ENCODE measurements at regions not wholly inside any gene's neighbourhood (a gene's known extent, or its start where the extent isn't known, plus 50 kb on each side); places are given as distances from the start of the nearest gene placed in this dataset.

DNA sequence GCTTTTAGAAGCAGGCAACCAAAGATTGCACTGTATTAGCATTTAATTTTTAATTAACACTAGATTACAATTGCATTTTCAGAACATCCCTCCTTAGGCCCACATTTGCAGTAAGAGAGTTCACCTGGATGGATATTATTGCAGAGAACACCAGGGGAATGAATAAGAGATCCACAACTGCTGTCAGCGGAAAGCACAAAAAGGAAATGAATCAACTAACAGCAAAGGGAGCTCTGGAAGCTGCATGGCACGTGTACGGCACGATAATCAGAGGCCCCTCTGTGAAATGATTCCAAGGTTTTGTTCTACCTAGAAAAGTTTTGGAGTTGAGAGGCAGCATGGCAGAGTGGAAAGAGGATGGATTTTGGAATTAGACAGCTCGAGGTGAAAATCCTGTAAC, 361.2 kb upstream of the C9orf72 start:
- H3K9me3 ChIP-seq: no peaks in the 10 kb centered on the region
- H3K4me1 ChIP-seq: no peaks in the 10 kb centered on the region
- in situ Hi-C loops (cut with MboI; ENCODE audit: low sequenced_read_pairs): no loop called here
- no peaks in the 10 kb centered on the region for H3K36me3 ChIP-seq (replicated peaks)
- no peaks in the 10 kb centered on the region; the same call in 1 of the 2 replicates for H3K27me3 ChIP-seq (ENCODE audit: low read depth)
- no peak for DNase-seq (ENCODE audit: low spot score in 2 of 2)
- no peak overlapping the region for H3K4me3 ChIP-seq

DNA sequence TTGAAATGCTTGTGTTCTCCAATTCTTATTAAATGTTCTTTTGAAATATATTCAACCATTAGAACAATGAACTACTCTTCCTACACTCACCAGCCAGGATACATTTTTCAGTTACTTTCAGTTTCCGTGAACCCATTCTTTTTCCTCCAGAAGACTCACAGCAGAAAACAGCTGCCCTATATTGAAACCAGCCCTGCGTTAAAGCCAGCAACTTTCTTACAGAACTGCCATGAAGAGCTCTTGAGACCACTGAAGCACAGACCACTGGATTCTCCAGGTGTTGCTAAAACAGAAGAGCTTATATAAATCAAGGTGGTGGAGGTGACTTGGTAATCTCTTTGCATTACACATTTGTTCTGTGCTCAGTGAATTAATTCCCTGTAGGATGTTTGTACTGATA, 365.9 kb upstream of the C9orf72 start:
- in situ Hi-C loops (cut with MboI; ENCODE audit: low sequenced_read_pairs): no loop called here
- no peaks in the 10 kb centered on the region; the same call in 1 of the 2 replicates for H3K27me3 ChIP-seq (ENCODE audit: low read depth)
- H3K4me3 ChIP-seq: no peak overlapping the region
- H3K9me3 ChIP-seq: no peaks in the 10 kb centered on the region
- H3K36me3 ChIP-seq (replicated peaks): no peaks in the 10 kb centered on the region
- H3K4me1 ChIP-seq: no peaks in the 10 kb centered on the region
- no peak for DNase-seq (ENCODE audit: low spot score in 2 of 2)

DNA sequence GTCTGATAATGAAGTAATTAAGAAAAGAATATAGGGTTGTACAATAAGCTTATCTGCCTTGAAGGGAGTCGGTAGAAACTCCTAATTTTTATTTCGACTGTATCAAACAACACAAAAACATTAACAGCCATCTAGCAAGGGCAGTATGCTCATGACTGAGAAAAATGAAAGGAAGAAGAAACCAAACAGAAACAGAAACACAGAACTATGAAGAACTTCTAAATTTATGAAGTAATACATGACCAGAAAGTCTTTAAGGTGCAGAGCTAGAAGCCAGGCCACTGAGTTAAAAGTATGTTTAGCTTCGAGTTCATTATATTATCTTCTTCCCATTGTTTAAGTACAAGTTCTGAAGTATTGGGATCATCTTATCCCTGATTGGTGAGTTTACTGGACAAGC, 367.3 kb upstream of the C9orf72 start:
- Histone ChIP-seq H3K36me3 (replicated peaks) (no peaks in the 10 kb centered on the region), H3K4me1 (no peaks in the 10 kb centered on the region), H3K27me3 (ENCODE audit: low read depth) (no peaks in the 10 kb centered on the region; the same call in 1 of the 2 replicates), H3K9me3 (no peaks in the 10 kb centered on the region), H3K4me3 (no peak overlapping the region)
- DNase-seq (ENCODE audit: low spot score in 2 of 2): no peak
- in situ Hi-C loops (cut with MboI; ENCODE audit: low sequenced_read_pairs): no loop called here

DNA sequence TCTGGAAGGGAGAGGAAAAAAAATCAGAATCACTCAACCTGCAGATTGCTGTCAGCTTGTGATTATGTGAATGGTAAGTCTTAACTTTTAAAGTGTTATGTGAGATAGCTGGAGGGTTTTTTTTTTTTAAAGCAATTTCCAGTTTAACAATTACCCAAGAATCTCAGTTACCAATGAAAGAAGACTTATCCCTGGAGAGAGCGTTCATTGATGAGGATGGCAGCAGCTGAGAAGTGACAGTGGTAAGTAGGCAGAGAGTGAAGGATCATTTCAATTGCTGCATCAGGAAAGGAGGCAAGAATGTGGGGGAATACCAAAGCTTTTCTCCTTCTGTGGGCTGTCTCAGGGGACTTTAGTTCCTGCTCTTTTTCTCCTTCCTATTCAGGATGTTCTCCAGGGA, 370.2 kb upstream of the C9orf72 start:
- in situ Hi-C loops (cut with MboI; ENCODE audit: low sequenced_read_pairs): no loop called here
- Histone ChIP-seq H3K36me3 (replicated peaks) (no peaks in the 10 kb centered on the region), H3K27me3 (ENCODE audit: low read depth) (no peaks in the 10 kb centered on the region), H3K9me3 (no peaks in the 10 kb centered on the region), H3K4me1 (no peaks in the 10 kb centered on the region), H3K4me3 (no peak overlapping the region)
- DNase-seq (ENCODE audit: low spot score in 2 of 2): no peak

DNA sequence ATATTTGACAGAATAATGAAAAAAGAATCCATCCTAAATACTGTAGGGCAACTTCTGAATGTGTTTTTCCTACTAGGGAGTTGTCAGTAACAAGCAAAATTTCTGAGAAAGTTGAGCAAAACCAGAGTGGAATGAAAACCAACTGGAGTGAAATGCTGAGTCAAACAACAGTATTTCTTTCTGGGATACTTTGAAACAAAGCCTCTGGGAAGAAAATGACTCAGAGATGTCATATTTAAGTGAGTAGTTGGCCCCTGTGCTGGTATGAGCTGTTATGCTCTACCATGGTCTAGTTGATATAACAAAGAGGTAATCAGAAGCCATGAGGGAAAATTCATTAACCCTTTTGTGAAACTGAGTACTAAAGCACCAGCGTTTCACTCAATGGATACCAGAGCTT, 372.1 kb upstream of the C9orf72 start:
- H3K36me3 ChIP-seq (replicated peaks): no peaks in the 10 kb centered on the region
- DNase-seq (ENCODE audit: low spot score in 2 of 2): no peak
- in situ Hi-C loops (cut with MboI; ENCODE audit: low sequenced_read_pairs): no loop called here
- H3K27me3 ChIP-seq (ENCODE audit: low read depth): no peaks in the 10 kb centered on the region
- no peaks in the 10 kb centered on the region for H3K4me1 ChIP-seq
- no peak overlapping the region for H3K4me3 ChIP-seq
- H3K9me3 ChIP-seq: no peaks in the 10 kb centered on the region

DNA sequence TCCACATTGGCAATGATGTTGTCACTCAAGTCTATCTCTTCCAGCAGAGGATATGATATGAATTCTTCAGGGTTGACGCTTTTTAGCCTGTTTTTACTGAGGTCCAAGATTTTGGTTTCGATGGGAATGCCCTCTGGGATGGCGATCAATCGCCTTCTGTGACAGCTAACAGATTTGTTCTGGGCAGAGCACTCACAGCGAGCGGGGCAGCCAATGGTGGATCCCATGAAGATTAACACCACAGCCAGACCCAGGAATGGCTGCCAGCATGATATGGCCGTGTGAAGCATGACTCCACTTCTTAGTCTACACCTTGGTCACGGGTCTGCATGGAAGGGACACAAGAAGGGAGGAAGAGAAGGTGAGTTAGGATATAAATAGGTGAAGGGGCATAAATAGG, 377.1 kb upstream of the C9orf72 start:
- Histone ChIP-seq H3K9me3 (no peaks in the 10 kb centered on the region), H3K27me3 (ENCODE audit: low read depth) (no peaks in the 10 kb centered on the region), H3K36me3 (replicated peaks) (no peaks in the 10 kb centered on the region), H3K4me1 (no peaks in the 10 kb centered on the region), H3K4me3 (no peak overlapping the region)
- in situ Hi-C loops (cut with MboI; ENCODE audit: low sequenced_read_pairs): no loop called here
- DNase-seq (ENCODE audit: low spot score in 2 of 2): no peak

DNA sequence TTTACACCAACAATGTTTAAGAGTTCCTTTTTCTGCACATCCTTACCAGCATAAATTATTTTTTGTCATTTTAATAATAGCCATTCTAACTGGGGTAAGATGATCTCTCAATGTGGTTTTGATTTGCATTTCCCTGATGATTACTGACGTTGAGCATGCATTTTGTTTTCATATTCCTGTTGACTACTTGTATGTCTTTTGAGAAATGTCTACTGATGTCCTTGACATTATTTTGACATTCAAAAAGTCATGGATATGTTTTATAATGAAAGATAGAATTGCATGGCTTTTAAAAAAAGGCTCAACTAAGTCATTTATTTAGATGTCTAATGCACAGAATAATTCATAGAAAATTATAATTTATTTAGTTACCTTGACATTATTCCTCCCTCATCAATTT, 381.6 kb upstream of the C9orf72 start:
- in situ Hi-C loops (cut with MboI; ENCODE audit: low sequenced_read_pairs): no loop called here
- Histone ChIP-seq H3K4me3 (no peak overlapping the region), H3K4me1 (no peaks in the 10 kb centered on the region), H3K36me3 (replicated peaks) (no peaks in the 10 kb centered on the region), H3K9me3 (no peaks in the 10 kb centered on the region), H3K27me3 (ENCODE audit: low read depth) (no peaks in the 10 kb centered on the region)
- no peak for DNase-seq (ENCODE audit: low spot score in 2 of 2)

DNA sequence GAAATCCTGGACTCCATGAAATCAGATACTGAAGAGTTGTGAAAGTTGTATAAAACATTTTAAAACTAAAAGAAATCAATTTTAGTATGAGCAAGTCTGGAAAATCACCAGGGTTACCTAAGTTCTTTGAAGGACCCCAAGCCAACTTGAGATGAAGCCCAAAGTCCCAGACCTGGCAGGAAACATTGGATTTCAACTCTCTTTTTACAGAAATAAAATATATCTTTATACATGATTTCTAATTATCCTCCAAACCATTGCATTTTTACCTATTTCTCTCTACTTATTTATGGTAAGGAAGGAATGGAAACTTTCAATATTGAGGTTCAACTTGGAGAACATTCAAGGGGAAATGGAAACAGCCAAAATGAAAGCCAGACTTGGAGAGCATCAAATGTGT, 390.6 kb upstream of the C9orf72 start:
- no peaks in the 10 kb centered on the region for H3K9me3 ChIP-seq
- H3K36me3 ChIP-seq (replicated peaks): no peaks in the 10 kb centered on the region
- DNase-seq (ENCODE audit: low spot score in 2 of 2): no peak
- 0 out of 2 replicates have a peak, but pooled peaks cover 4% of the 10 kb centered on the region for H3K27me3 ChIP-seq (ENCODE audit: low read depth)
- no peak overlapping the region for H3K4me3 ChIP-seq
- in situ Hi-C loops (cut with MboI; ENCODE audit: low sequenced_read_pairs): no loop called here
- no peaks in the 10 kb centered on the region for H3K4me1 ChIP-seq

DNA sequence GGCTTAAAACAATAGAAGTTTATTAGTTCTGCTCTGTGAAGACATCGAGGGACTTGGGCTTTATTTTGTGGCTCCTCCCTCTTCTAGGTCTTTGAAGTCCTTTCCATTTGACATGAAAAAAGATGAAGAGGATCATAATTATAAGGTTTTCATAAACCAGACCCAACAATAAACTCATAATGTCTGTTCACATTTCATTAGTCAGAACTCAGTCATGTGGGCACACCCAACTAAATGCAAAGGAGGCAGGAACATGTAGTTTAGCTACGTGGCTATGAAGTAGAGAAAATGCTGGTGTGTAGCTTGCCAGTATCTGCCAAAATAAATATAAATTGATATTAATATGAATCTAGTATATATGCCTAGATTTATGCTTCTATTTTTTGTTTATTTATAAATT, 393.9 kb upstream of the C9orf72 start:
- DNase-seq (ENCODE audit: low spot score in 2 of 2): no peak
- 0 out of 2 replicates have a peak, but pooled peaks cover 4% of the 10 kb centered on the region for H3K27me3 ChIP-seq (ENCODE audit: low read depth)
- H3K4me1 ChIP-seq: no peaks in the 10 kb centered on the region
- H3K9me3 ChIP-seq: no peaks in the 10 kb centered on the region
- no peak overlapping the region for H3K4me3 ChIP-seq
- H3K36me3 ChIP-seq (replicated peaks): no peaks in the 10 kb centered on the region
- in situ Hi-C loops (cut with MboI; ENCODE audit: low sequenced_read_pairs): no loop called here

DNA sequence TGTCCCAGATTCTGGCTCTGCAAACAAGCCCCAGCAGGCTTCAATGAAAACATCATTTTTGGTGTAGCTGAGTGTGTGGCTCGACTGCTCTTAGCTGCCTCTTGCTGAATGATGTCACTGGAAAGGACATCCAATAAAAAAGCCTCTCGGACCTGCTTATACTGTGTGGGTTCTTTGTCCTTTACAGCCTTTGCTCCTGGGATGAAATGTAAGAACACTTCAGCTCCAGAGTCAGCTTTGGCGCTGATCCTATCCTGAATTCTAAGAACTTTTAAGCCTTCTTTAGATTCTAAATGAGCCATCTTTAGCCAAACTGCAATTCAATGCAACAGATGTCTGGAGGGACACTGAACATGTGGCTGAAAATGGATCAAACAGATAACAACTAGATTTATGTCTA, 404.6 kb upstream of the C9orf72 start:
- Histone ChIP-seq H3K4me1 (0 out of 2 replicates have a peak, but pooled peaks cover 2% of the 10 kb centered on the region), H3K36me3 (replicated peaks) (no peaks in the 10 kb centered on the region), H3K4me3 (no peak overlapping the region), H3K27me3 (ENCODE audit: low read depth) (no peaks in the 10 kb centered on the region), H3K9me3 (no peaks in the 10 kb centered on the region)
- no peak for DNase-seq (ENCODE audit: low spot score in 2 of 2)
- in situ Hi-C loops (cut with MboI; ENCODE audit: low sequenced_read_pairs): no loop called here

DNA sequence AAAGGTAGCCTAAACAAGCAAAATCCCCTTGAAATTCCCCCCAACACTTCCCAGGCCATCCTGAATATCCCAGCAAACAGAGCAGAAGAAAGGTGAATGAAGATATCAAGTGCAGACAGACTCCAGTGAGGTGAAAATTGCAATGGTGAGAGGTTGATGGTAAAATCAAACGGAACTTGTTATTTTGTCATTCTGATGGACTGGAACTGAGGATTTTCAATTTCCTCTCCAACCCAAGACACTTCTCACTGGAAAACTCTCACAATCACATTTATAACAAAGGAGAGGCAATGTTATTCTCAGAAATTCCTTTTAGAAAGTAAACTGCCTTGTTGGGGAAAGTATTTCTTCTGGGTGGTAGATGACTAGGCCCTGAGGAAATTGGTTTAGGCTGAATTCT, 412.4 kb upstream of the C9orf72 start:
- no peak for DNase-seq (ENCODE audit: low spot score in 2 of 2)
- H3K27me3 ChIP-seq (ENCODE audit: low read depth): peaks cover 3% of the 10 kb centered on the region; the same call in 1 of the 2 replicates

DNA sequence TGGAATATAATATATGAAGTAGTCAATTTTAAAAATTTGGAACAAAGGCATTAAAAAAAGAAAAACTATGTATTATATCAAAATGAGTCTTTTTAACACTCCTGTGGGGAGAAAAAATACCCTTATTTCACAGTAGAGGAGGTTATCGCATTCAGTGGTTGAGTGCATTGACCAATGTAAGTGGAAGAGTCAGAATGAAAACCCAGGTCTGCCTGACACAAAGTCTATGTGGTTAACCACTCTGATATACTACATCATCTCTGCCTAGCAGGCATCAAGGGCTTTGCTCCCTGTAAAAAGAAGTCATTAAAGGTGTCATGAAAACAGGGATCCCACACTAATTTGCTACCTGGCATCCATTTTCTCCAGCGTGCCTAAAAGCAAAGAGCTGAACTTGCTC, 417.2 kb upstream of the C9orf72 start:
- no peak overlapping the region for H3K4me3 ChIP-seq
- H3K36me3 ChIP-seq (replicated peaks): no peaks in the 10 kb centered on the region
- no peaks in the 10 kb centered on the region for H3K9me3 ChIP-seq
- in situ Hi-C loops (cut with MboI; ENCODE audit: low sequenced_read_pairs): no loop called here
- peaks cover 2% of the 10 kb centered on the region; the same call in 1 of the 2 replicates for H3K27me3 ChIP-seq (ENCODE audit: low read depth)
- no peak for DNase-seq (ENCODE audit: low spot score in 2 of 2)
- no peaks in the 10 kb centered on the region for H3K4me1 ChIP-seq

More for the DNA sequence above, 412.4 kb upstream of the C9orf72 start:
- Histone ChIP-seq H3K4me1 (no peaks in the 10 kb centered on the region), H3K4me3 (no peak overlapping the region), H3K36me3 (replicated peaks) (no peaks in the 10 kb centered on the region), H3K9me3 (no peaks in the 10 kb centered on the region)
- in situ Hi-C loops (cut with MboI; ENCODE audit: low sequenced_read_pairs): no loop called here

DNA sequence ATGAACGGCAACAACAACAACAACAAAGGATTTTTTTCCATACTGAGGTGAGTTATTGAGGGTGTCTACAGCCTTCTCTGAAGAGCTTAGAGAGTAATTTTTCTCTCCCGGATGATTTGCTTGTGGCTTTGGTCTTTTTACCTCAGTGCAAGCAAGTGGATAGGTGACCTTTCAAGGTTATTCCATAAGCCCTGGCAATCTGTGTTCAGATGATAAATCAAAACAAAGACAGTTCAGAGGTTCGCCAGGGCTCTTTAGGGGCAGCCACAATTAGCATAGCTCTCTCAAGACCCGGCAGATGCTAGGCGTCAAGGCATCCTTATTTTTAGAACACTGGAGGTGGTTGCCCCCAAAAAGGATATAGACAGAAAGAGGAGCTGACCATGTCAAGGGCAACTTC, 417.9 kb upstream of the C9orf72 start:
- Histone ChIP-seq H3K36me3 (replicated peaks) (no peaks in the 10 kb centered on the region), H3K9me3 (no peaks in the 10 kb centered on the region), H3K4me1 (no peaks in the 10 kb centered on the region), H3K27me3 (ENCODE audit: low read depth) (peaks cover 2% of the 10 kb centered on the region; the same call in 1 of the 2 replicates), H3K4me3 (no peak overlapping the region)
- in situ Hi-C loops (cut with MboI; ENCODE audit: low sequenced_read_pairs): no loop called here
- DNase-seq (ENCODE audit: low spot score in 2 of 2): no peak

DNA sequence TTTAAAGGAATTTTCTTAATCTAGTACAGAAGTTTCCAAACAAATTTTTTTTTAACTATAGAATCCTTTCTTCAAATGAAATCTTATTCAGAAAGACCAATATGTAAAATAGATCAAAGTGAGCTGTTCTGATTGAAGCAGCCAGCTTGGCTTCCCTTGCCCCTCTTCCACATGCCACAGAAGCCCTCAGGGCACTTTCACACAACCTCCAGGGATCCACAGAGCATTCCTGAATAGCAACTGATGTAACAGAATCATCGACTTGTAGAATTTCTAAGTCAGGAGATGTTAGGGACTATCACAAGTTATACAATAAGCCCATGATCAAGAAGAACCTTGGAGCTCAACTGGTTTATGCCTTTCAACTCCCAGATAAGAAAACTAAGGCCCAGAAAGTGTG, 427.8 kb upstream of the C9orf72 start:
- Histone ChIP-seq H3K9me3 (no peaks in the 10 kb centered on the region), H3K4me1 (no peaks in the 10 kb centered on the region), H3K36me3 (replicated peaks) (no peaks in the 10 kb centered on the region), H3K4me3 (no peak overlapping the region), H3K27me3 (ENCODE audit: low read depth) (no peaks in the 10 kb centered on the region)
- DNase-seq (ENCODE audit: low spot score in 2 of 2): no peak
- in situ Hi-C loops (cut with MboI; ENCODE audit: low sequenced_read_pairs): no loop called here

DNA sequence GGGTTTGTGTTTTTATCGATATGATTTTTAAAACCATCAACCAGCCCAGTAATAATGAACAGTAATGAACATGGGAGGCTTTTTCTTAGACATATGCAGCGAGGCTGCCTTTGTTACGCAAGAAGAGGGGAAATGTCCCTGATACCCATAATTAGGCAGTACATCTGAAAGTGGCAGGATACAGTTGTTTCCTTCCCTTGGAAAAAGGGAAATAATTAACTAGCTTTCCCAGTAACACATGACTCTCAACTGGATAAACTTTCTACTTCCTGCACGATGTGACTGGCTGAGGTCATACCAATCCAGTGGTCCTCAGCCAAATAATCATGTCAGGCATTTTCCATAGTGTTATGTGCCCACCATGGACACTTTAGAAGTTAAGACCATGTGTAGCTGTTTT, 431.6 kb upstream of the C9orf72 start:
- DNase-seq (ENCODE audit: low spot score in 2 of 2): no peak
- in situ Hi-C loops (cut with MboI; ENCODE audit: low sequenced_read_pairs): no loop called here
- Histone ChIP-seq H3K9me3 (no peaks in the 10 kb centered on the region), H3K27me3 (ENCODE audit: low read depth) (no peaks in the 10 kb centered on the region), H3K36me3 (replicated peaks) (no peaks in the 10 kb centered on the region), H3K4me1 (peaks cover 2% of the 10 kb centered on the region; the same call in 1 of the 2 replicates), H3K4me3 (no peak overlapping the region)

Measured in HAP-1 (cell line).